ENCODE measurements at regions not wholly inside any gene's neighbourhood (a gene's known extent, or its start where the extent isn't known, plus 50 kb on each side); places are given as distances from the start of the nearest gene placed in this dataset.

- H3K27ac ChIP-seq (replicated peaks): no peak overlapping the region
- no peak for DNase-seq (ENCODE audit: low read depth in 1 of 2, low spot score in 1 of 2)
- TF ChIP-seq SPI1 (IDR thresholded peaks at IDR 0.05; ENCODE audit: borderline replicate concordance, low read depth) (no peak), POLR2AphosphoS5 (IDR thresholded peaks at IDR 0.05; ENCODE audit: low read depth) (no peak), GABPA (IDR thresholded peaks at IDR 0.05; ENCODE audit: low read depth) (no peak)
- TF ChIP-seq, protein P1, sequence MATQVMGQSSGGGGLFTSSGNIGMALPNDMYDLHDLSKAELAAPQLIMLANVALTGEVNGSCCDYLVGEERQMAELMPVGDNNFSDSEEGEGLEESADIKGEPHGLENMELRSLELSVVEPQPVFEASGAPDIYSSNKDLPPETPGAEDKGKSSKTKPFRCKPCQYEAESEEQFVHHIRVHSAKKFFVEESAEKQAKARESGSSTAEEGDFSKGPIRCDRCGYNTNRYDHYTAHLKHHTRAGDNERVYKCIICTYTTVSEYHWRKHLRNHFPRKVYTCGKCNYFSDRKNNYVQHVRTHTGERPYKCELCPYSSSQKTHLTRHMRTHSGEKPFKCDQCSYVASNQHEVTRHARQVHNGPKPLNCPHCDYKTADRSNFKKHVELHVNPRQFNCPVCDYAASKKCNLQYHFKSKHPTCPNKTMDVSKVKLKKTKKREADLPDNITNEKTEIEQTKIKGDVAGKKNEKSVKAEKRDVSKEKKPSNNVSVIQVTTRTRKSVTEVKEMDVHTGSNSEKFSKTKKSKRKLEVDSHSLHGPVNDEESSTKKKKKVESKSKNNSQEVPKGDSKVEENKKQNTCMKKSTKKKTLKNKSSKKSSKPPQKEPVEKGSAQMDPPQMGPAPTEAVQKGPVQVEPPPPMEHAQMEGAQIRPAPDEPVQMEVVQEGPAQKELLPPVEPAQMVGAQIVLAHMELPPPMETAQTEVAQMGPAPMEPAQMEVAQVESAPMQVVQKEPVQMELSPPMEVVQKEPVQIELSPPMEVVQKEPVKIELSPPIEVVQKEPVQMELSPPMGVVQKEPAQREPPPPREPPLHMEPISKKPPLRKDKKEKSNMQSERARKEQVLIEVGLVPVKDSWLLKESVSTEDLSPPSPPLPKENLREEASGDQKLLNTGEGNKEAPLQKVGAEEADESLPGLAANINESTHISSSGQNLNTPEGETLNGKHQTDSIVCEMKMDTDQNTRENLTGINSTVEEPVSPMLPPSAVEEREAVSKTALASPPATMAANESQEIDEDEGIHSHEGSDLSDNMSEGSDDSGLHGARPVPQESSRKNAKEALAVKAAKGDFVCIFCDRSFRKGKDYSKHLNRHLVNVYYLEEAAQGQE (IDR thresholded peaks at IDR 0.05; ENCODE audit: insufficient replicate concordance, low read depth): no peak
- TF ChIP-seq, protein P2, sequence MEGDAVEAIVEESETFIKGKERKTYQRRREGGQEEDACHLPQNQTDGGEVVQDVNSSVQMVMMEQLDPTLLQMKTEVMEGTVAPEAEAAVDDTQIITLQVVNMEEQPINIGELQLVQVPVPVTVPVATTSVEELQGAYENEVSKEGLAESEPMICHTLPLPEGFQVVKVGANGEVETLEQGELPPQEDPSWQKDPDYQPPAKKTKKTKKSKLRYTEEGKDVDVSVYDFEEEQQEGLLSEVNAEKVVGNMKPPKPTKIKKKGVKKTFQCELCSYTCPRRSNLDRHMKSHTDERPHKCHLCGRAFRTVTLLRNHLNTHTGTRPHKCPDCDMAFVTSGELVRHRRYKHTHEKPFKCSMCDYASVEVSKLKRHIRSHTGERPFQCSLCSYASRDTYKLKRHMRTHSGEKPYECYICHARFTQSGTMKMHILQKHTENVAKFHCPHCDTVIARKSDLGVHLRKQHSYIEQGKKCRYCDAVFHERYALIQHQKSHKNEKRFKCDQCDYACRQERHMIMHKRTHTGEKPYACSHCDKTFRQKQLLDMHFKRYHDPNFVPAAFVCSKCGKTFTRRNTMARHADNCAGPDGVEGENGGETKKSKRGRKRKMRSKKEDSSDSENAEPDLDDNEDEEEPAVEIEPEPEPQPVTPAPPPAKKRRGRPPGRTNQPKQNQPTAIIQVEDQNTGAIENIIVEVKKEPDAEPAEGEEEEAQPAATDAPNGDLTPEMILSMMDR (IDR thresholded peaks at IDR 0.05; ENCODE audit: insufficient read depth, low read length): no peak
- no peak overlapping the region for H3K4me3 ChIP-seq (replicated peaks; ENCODE audit: insufficient read depth, low read length)
- H3K27me3 ChIP-seq (ENCODE audit: insufficient read depth, poor library complexity, severe bottlenecking): no peaks in the 10 kb centered on the region
These were observed 296.3 kb downstream of the DSC3 start for GRCh38 chr18:30746224-30746623.

- Histone ChIP-seq H3K4me3 (replicated peaks; ENCODE audit: insufficient read depth, low read length) (no peak overlapping the region), H3K27me3 (ENCODE audit: insufficient read depth, poor library complexity, severe bottlenecking) (no peaks in the 10 kb centered on the region), H3K27ac (replicated peaks) (no peak overlapping the region)
- TF ChIP-seq, protein P2 (IDR thresholded peaks at IDR 0.05; ENCODE audit: insufficient read depth, low read length): no peak
- TF ChIP-seq, protein P1 (IDR thresholded peaks at IDR 0.05; ENCODE audit: insufficient replicate concordance, low read depth): no peak
- TF ChIP-seq SPI1 (IDR thresholded peaks at IDR 0.05; ENCODE audit: borderline replicate concordance, low read depth) (no peak), GABPA (IDR thresholded peaks at IDR 0.05; ENCODE audit: low read depth) (no peak), POLR2AphosphoS5 (IDR thresholded peaks at IDR 0.05; ENCODE audit: low read depth) (no peak)
- DNase-seq (ENCODE audit: low read depth in 1 of 2, low spot score in 1 of 2): no peak
These were observed 299.5 kb downstream of the DSC3 start for GRCh38 chr18:30743033-30743432.

GRCh38 chr18:30730915-30731314 is 311.6 kb downstream of the DSC3 start:
- TF ChIP-seq, protein P2 (IDR thresholded peaks at IDR 0.05; ENCODE audit: insufficient read depth, low read length): no peak
- TF ChIP-seq, protein P1 (IDR thresholded peaks at IDR 0.05; ENCODE audit: insufficient replicate concordance, low read depth): no peak
- TF ChIP-seq GABPA (IDR thresholded peaks at IDR 0.05; ENCODE audit: low read depth) (no peak), SPI1 (IDR thresholded peaks at IDR 0.05; ENCODE audit: borderline replicate concordance, low read depth) (no peak), POLR2AphosphoS5 (IDR thresholded peaks at IDR 0.05; ENCODE audit: low read depth) (no peak)
- no peak for DNase-seq (ENCODE audit: low read depth in 1 of 2, low spot score in 1 of 2)
- no peaks in the 10 kb centered on the region for H3K27me3 ChIP-seq (ENCODE audit: insufficient read depth, poor library complexity, severe bottlenecking)
- H3K27ac ChIP-seq (replicated peaks): no peak overlapping the region
- H3K4me3 ChIP-seq (replicated peaks; ENCODE audit: insufficient read depth, low read length): no peak overlapping the region
